Activated naive CD4-positive, alpha-beta T cell treated with anti-CD3 and anti-CD28 coated beads, Interleukin-2, amount 50 U/mL, for 16 hours (primary cell): ENCODE measurements at regions not wholly inside any gene's neighbourhood (a gene's known extent, or its start where the extent isn't known, plus 50 kb on each side); places are given as distances from the start of the nearest gene placed in this dataset.

ENCODE experiments used
- DNase-seq: peaks from one replicate; pipeline ENCODE4 v3.0.0-alpha.2; 2020

- DNase-seq, result no peak
Measured at GRCh38 chr2:201969241-201969937, 64.3 kb upstream of the FZD7 start.

- no peak for DNase-seq
Measured at GRCh38 chr2:201969938-201970785, 63.5 kb upstream of the FZD7 start.

GRCh38 chr2:201970786-201971108, 62.9 kb upstream of the FZD7 start:
- no peak for DNase-seq

GRCh38 chr2:201971531-201972228, 62.0 kb upstream of the FZD7 start:
- DNase-seq, result no peak

GRCh38 chr2:201972621-201973255, 60.9 kb upstream of the FZD7 start:
- no peak for DNase-seq

GRCh38 chr2:201973305-201973928, 60.2 kb upstream of the FZD7 start:
- no peak for DNase-seq

GRCh38 chr2:201974171-201975100, 59.2 kb upstream of the FZD7 start:
- DNase-seq, result no peak

- DNase-seq, result no peak
Measured at GRCh38 chr2:201975434-201975833, 58.2 kb upstream of the FZD7 start.

GRCh38 chr2:201975964-201976612, 57.6 kb upstream of the FZD7 start:
- DNase-seq, result no peak

GRCh38 chr2:201977651-201978050, 56.0 kb upstream of the FZD7 start:
- no peak for DNase-seq

- no peak for DNase-seq
Measured at GRCh38 chr2:201978333-201978732, 55.3 kb upstream of the FZD7 start.

GRCh38 chr2:201978986-201979385, 54.7 kb upstream of the FZD7 start:
- no peak for DNase-seq

- no peak for DNase-seq
Measured at GRCh38 chr2:201980389-201980821, 53.2 kb upstream of the FZD7 start.

- DNase-seq, result no peak
Measured at GRCh38 chr2:201980946-201981345, 52.7 kb upstream of the FZD7 start.

GRCh38 chr2:201983174-201983573, 50.5 kb upstream of the FZD7 start:
- DNase-seq, result no peak

GRCh38 chr2:201983800-201984199, 49.9 kb upstream of the FZD7 start:
- DNase-seq, result no peak
